ENCODE measurements at regions not wholly inside any gene's neighbourhood (a gene's known extent, or its start where the extent isn't known, plus 50 kb on each side); places are given as distances from the start of the nearest gene placed in this dataset.
"Not testable (repeated sequence)": the region's sequence is repeated elsewhere in the genome, so short reads cannot be mapped to it uniquely, and the experiment has no call there.

DNA sequence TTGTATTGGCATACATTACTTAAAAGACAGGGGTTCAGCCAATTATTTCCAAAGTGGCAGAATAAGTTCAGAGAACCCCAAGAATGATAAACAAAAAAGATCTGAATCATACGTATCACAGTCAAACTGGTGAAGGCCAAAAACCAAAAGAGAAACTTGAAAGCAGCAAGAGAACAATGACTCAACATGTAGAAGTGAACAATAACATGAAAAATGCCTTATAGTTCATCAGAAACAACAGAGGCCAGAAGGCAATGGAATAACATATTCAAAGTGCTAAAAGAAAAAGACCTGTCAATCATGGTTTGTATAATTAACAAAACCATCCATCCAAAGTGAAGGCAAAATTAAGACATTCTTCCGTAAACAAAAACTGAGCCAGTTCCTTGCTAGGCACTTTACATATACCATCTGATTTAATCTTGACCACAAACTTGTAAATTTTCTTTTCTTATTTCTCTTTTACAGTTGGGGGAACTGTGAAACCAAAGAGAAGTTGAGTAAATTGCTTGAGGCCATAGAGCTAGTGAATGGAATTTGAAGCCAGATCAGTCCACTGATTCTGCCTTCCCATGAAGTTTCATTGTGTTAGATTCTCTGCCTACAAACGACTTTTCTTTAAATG lies 232.1 kb upstream of the SEL1L start:
- DNase-seq = peak; percentile 44 to 68 (median 66)

DNA sequence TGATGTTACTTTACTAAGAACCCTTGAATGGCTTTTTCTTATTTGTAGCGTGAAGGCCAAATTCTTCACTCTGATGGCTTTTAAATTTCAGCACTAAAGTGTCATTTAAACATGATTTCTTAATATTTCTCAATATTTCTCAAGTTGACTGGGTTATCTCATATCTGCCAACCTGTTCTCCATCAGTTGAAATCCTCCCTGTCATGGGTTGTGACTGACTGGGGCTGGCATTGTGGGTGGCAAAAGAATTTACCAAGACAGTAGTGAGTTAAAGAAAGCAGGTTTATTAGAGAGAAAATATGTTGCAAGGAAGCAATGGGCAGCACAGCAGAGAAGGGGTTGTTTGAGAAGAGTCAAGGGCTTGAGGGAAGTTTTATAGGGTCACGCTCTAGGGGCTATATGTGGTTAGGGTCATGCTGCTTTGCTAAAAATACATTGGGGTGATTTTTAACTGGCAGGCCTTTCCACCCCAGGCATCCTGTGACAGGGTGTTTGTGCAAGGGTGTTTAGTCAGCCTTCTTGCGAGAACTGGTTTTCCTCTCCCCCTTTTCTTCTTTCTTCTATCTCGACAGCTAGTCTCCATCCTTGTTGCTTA lies 232.8 kb upstream of the SEL1L start:
- peak; percentile 63 to 71 (median 67) for DNase-seq

- DNase-seq = peak; percentile 41 to 64 (median 60)
These were observed 233.8 kb upstream of the SEL1L start for GRCh38 chr14:81767266-81767995.

GRCh38 chr14:81771651-81772275 lies 238.1 kb upstream of the SEL1L start:
- DNase-seq = peak in 2 of 3 donors; percentile 63 to 71

DNA sequence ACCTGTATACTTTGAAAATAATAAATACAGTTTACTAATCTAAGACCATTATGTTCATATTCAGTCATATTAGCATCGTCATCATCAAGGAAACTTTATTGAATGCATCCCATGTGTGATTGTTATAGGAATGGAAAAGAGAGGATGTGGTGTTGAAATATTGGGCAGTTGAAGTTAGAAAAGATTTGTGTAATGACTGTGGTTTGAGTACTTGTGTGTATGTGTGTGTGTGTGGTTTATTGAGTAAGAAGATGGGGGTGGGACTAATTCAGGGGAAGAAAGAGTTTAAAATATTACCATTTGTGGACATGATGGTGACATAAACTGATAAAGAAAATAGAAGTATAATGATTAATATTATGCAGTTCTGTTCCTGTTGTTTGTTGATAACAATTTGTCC lies 238.7 kb upstream of the SEL1L start:
- DNase-seq = peak; percentile 73 to 92 (median 90)

GRCh38 chr14:81776531-81776930 lies 242.9 kb upstream of the SEL1L start:
- DNase-seq = no peak

GRCh38 chr14:81781798-81782197 lies 248.1 kb upstream of the SEL1L start:
- not testable (repeated sequence) for DNase-seq

DNA sequence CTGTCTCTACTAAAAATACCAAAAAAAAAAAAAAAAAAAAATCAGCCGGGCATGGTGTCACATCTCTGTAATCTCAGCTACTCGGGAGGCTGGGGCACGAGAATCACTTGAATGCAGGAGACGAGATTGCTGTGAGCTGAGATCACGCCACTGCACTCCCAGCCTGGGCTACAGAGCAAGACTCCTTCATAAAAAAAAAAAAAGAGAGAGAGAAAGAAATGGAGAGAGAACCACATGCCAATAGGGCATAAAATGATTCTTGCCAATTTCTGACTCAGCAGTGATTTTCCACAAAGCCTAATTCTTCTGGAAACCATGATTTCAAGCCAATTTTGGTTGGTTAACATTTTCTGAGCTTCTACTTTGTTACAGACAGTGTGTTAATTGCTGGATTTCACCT lies 250.4 kb upstream of the SEL1L start:
- DNase-seq = no peak

DNA sequence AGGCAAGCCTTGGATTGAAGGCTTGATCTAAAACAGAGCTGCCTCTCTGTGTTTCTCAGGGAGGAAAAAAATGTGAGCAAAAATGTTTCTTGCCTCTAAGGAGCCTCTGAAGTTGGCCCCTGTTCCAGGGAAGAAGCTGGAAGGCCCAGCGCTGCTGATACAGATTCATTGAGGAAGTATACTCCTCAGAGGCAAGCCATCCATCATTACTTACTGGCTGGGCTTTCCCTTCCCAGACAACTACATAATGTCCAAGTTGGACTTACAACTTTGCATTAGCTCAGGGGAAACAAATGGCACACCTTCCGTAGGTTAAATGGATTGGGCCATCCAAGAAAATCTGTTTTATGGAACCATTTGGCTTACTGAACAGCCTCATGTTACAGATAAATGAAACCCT lies 263.7 kb upstream of the SEL1L start:
- no peak for DNase-seq

- DNase-seq = no peak
These were observed 268.3 kb upstream of the SEL1L start for GRCh38 chr14:81801921-81802320.

- DNase-seq = no peak
These were observed 268.7 kb upstream of the SEL1L start for GRCh38 chr14:81802341-81802740.

DNA sequence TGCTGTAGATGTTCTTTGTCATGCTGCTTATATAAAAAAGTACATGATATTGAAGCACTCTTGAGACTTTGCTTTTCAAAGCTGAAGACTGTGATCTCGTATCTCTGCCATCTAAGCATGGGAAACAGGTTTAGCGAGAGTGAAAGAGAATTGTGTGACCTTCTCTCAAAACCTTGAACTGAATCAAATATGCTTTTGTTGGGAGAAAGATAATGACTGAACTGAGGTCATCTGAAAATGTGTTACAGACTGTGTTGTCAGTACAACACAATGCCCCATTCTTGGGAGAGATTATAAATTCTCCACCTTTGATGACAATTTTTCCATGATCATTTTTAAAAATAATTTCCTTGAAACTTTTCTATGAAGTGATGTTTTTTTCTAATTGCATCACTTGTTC lies 272.1 kb upstream of the SEL1L start:
- DNase-seq = no peak

DNA sequence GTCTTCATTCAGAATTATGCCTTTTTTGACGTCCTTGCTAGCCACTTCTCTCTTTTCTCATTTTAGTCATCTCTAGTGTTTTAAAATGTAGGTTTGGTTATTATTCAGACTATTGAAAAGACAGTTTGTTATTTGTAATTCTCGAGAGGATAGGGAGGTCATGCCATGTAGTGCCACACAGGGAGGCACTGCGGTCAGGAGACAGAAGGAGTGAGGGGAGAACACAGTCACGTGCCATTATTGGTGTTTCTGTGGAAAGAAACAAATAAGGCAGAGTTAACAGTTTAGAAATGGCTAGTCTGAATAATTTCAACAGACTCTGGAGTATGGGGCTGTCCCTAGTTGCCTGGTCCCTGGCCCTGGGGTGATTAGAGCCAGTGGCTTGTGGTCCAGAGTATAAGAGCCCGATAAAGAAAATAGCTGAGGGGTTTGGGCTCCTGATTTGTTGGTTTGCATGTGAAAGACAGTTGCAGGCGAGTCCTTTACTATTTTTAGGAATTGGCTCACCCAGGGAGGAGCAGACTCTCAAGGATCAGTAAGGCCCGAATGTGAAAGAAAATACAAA lies 278.1 kb upstream of the SEL1L start:
- DNase-seq = no peak

DNA sequence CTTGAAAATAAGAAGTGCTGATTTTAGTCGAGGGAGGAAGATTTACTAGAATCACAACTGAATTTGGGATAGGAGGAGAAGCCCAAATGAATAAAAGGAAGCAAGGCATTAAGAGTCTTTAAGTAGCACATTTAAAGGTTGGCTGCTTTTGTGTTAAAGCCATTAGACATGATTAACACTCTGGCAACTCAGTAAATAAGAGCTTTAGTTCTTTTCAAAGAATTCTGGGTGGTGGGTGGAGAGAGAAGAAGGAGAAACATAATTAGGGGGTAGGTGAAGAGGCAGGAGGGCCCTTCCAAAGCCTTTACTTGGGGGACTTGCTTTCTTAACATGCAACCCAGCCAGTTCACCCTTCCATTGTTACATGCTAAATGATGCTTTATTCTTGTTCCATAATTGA lies 284.6 kb upstream of the SEL1L start:
- no peak for DNase-seq

GRCh38 chr14:81819344-81819743 lies 285.7 kb upstream of the SEL1L start:
- DNase-seq = no peak

DNA sequence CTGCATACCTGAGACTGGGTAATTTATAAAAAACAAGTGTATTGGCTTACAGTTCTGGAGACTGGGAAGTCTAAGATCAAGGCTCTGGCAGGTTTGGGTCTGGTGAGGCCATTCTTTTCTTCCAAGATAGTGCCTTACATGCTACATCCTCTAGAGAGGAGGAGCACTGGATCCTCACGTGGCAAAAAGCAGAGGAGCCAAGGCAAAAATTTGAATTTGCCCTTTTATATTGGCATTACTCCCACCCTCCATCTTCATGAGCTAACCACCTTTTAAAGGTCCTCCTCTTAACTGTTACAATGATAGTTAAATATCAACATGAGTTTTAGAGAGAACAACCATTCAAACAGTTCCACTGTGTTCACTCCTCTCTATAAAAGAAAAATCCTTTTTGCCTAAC lies 286.3 kb upstream of the SEL1L start:
- no peak for DNase-seq

- DNase-seq = no peak
These were observed 292.4 kb upstream of the SEL1L start for GRCh38 chr14:81826081-81826480.

GRCh38 chr14:81829447-81829846 lies 295.8 kb upstream of the SEL1L start:
- DNase-seq = no peak

GRCh38 chr14:81831128-81831820 lies 297.6 kb upstream of the SEL1L start:
- DNase-seq = no peak

- no peak for DNase-seq
These were observed 300.7 kb upstream of the SEL1L start for GRCh38 chr14:81834308-81834707.

DNA sequence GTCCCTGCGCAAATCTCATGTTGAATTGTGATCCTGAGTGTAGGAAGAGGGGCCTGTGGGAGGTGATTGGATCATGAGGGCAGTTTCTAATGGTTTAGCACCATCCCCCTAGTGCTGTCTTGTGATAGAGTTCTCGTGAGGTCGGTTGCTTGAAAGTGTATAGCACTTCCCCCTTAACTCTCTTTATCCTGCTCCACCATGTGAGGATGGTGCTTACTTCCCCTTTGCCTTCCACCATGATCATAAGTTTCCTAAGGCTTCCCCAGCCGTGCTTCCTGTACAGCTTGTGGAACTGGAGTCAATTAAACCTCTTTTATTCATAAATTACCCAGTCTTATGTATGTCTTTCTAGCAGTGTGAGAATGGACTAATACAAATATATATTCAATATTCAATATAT lies 303.7 kb upstream of the SEL1L start:
- DNase-seq = peak in 1 of 3 donors; percentile 9

GRCh38 chr14:81839056-81839455 lies 305.4 kb upstream of the SEL1L start:
- no peak for DNase-seq

GRCh38 chr14:81841346-81841745 lies 307.7 kb upstream of the SEL1L start:
- DNase-seq = no peak

Data from suppressor macrophage treated with lipopolysaccharide for 1 hour (primary cell).